HG03108 (cell line): ENCODE measurements at regions not wholly inside any gene's neighbourhood (a gene's known extent, or its start where the extent isn't known, plus 50 kb on each side); places are given as distances from the start of the nearest gene placed in this dataset.
"Not testable (repeated sequence)": the region's sequence is repeated elsewhere in the genome, so short reads cannot be mapped to it uniquely, and the experiment has no call there.

ENCODE experiments used
- ATAC-seq: cut with Tn5 transposase; IDR thresholded peaks from one replicate; pipeline ENCODE4 v1.9.1; 2021; ENCODE audit warnings: moderate library complexity; ENCODE audit not compliant: unreplicated experiment

- ATAC-seq, result no peak
Observed at GRCh38 chr16:80263181-80263823, 277.5 kb upstream of the DYNLRB2 start.

GRCh38 chr16:80260906-80261311 is 279.9 kb upstream of the DYNLRB2 start:
- no peak for ATAC-seq

- ATAC-seq, result no peak
Observed at GRCh38 chr16:80259290-80259805, 281.4 kb upstream of the DYNLRB2 start.

- no peak for ATAC-seq
Observed at GRCh38 chr16:80258407-80258806, 282.4 kb upstream of the DYNLRB2 start.

DNA sequence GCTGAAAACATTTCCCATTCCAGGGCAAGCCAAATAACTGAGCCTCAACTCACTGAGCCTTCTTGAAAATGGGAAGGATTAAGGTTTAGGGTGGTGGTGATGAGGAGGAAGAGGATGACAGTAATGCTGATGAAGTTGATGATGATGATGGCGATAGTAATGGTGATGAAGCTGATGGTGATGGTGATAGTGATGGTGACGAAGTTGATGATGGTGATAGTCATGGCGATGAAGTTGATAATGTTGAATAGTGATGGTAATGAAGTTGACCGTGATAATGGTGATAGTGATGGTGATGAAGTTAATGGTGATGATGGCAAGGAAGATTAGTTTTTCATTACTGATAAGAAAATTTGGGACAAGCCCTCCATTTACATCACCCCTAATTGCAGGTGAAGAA is 285.8 kb upstream of the DYNLRB2 start:
- ATAC-seq, result no peak

- no peak for ATAC-seq
Observed at GRCh38 chr16:80253741-80254140, 287.1 kb upstream of the DYNLRB2 start.

DNA sequence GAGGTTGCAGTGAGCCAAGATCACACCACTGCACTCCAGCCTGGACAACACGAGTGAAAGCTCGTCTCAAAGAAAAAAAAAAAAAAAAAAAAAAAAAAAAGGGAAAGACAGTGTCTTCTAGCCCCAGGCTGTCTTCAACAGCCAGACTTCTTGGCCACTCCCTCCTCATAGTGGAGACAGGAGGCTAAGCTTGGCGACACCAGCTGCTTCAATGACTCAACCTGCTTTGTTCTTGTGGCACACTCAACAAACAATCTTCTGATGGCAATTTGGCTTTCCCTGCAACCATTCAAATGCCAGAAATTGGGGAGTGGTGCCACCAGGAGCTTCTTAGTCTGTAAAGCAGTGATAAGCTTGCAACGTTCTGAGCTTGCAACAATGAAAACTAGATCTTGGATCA is 290.4 kb upstream of the DYNLRB2 start:
- no peak for ATAC-seq

GRCh38 chr16:80243303-80243702 is 297.5 kb upstream of the DYNLRB2 start:
- not testable (repeated sequence) for ATAC-seq

DNA sequence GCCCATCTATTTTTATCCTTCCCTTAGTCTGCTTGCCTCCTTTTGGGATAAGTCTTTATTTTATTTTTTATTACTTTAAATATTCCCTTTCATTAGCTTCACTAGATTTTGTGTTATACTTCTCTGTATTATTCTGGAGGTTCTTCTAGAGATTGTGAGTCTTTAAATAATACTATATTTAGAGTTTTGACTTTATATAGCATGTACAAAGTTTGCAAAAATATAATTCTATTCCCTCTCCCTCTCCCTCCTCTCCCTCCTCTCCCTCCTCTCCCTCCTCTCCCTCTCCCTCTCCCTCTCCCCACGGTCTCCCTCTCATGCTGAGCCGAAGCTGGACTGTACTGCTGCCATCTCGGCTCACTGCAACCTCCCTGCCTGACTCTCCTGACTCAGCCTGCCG is 298.5 kb upstream of the DYNLRB2 start:
- ATAC-seq, result not testable (repeated sequence)

GRCh38 chr16:80233097-80233835 is 307.5 kb upstream of the DYNLRB2 start:
- no peak for ATAC-seq

- ATAC-seq, result peak; percentile 96
Observed at GRCh38 chr16:80231888-80232287, 308.9 kb upstream of the DYNLRB2 start.

GRCh38 chr16:80231121-80231520 is 309.7 kb upstream of the DYNLRB2 start:
- no peak for ATAC-seq

DNA sequence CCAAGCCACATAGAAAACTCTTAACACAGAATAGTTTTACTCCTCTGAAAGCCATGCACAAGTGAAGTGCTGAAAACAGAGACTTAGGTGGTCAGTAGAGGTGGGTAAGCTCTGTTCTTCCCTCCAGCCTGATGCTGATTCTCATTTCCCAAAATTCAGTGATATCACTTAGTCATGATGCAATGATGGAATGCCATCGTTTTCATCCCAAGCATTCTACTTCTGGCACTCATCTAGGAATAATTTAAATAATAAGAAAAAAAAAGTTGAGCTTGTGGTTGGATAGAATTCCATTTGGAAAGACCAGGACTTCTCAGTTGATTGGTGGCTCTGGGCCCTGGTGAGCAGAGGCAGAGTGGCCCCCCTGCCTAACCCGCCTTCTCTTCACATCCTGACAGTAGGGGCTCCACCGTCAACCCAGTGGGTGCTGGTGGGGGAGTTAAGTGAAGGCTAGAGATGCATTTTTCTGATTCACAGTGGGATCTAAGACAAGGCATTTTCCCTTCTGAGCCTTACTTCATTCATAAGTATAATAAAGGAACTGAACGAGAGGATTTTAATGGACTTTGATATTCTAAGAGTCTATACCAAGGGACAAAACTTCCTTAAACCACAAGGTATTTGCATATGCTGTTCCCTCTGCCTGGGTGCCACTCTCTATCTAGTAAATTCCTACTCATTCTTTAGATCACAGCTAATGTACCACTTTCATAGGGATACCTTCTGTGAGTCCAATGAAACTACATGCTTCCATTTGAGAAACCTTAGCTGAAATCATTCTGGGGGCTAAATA is 310.3 kb upstream of the DYNLRB2 start:
- no peak for ATAC-seq

GRCh38 chr16:80226499-80226898 is 314.3 kb upstream of the DYNLRB2 start:
- no peak for ATAC-seq

DNA sequence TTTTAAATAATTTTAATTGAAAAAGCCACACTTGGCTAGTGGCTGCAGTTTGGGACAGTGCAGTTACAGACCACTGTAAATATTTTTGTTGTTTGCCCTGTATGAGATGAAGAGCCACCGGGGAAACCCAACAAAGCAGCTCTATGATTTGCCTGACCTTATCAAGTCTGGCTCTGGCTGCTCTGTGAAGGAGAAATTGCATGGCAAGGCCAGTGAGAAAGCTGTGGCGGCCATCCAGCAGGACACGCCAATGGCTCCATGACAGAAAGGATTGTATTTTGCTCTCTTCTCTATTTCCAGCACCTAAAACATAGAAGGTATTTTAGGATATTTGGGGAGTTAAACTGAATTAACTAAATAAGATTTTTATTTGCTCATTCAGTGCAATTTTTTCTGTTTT is 330.0 kb upstream of the DYNLRB2 start:
- ATAC-seq, result no peak

DNA sequence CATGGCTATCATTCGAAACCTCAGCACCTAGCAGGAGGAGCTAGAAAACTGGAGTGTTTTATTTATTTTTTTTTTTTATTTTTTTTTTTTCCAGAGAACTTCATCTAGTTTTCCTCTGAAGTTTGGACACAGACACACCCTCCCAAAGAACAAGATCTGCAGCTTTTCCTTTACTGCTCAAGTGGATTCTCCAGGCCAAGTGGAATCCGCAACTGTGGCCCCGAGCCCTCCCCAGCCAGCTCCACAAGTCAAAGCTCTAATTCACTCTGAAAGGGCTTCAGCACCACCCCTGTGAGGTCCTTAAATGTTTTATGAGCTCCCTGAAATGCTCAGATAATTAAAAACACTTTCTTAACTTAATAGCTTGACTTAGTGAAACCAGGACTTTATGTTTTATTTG is 332.1 kb upstream of the DYNLRB2 start:
- no peak for ATAC-seq

GRCh38 chr16:80208015-80208414 is 332.8 kb upstream of the DYNLRB2 start:
- no peak for ATAC-seq

GRCh38 chr16:80203821-80204220 is 337.0 kb upstream of the DYNLRB2 start:
- no peak for ATAC-seq

DNA sequence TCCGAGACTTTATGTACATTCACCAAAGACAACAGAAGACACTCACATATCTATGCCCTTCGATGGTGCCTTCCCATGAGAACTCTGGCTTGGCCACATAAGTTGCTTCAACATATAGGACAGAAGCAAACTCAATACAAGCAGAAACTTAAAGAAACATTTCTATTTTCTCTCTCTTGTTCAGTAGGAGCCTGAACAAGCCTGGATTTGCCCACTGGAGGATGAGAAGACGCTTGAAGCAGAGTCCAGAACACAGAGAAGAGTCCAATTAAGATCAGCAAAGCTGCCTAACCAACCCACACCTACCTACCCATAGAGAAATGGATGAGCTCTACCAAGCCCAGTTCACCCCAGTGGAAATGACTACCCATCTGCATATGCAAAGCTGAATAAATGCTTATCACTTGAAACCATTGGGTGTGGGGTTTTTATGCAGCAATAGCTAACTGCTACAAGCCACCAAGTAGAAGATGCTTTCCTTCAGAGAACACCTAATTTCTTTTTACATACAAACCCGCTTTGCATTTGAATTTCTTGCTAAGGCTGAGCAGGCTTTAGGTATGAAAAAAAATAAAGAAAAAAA is 337.9 kb upstream of the DYNLRB2 start:
- no peak for ATAC-seq

DNA sequence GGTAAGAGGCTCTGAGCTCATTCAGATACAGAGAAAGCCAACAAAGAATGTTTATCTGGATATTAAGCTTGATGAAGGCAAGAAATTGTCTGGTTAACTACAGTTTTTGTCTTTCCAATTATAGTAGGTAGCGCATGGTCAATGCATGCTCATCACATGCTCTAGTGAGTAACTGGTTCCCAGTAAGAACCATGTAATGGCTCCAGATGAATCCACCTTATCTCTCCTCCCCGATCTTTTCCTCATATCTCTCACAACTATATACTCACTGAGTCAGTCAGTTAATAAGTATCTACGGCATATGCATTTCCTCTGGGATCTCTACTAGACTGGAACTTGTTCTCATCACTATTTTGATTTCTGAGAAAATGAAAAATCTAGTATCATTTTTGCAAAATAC is 340.7 kb upstream of the DYNLRB2 start:
- ATAC-seq, result no peak

GRCh38 chr16:80199614-80200013 is 341.2 kb upstream of the DYNLRB2 start:
- ATAC-seq, result no peak
